RKO (cell line): ENCODE measurements at regions not wholly inside any gene's neighbourhood (a gene's known extent, or its start where the extent isn't known, plus 50 kb on each side); places are given as distances from the start of the nearest gene placed in this dataset.

Experiments
- DNase-seq: peaks from one replicate; pipeline ENCODE4 v3.0.0-alpha.2; 2016; ENCODE audit warnings: low spot score

DNA sequence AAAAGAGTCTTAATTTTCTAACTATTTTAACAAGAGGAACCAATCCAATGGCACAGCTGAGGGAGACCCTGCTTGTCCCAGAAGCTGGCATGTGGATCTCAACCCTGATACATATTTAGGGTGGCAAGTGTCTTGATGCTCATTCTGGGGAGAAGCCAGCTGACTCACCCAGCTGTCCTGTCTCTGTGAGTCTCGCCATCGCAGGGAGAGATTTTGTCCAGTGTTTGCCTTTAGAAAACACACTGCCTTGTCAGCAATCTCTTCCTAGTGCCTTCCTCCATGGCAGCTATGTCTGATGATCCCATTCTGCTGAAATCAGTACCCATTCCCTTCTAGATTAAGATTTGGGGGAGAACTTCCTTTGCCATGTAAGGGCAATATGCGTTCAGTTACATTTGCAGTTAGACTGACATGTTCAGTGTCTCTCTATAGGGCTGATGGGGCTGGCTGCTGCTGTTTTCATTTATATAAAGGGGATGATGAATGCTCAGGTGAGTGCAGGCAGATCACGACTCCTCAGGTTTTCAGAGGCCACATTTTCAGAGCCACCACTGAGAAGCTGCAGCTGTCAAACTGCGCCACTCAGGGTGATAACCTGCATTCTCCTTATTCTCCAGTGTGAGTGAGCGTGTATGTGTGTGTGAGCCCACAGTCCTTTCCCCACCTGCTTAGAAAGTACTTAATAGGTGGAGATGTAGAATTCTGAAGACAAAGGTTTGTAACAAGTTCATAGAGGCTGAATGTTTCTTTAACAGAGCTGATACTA, 217.0 kb downstream of the GAS1 start:
- DNase-seq, result no peak

DNA sequence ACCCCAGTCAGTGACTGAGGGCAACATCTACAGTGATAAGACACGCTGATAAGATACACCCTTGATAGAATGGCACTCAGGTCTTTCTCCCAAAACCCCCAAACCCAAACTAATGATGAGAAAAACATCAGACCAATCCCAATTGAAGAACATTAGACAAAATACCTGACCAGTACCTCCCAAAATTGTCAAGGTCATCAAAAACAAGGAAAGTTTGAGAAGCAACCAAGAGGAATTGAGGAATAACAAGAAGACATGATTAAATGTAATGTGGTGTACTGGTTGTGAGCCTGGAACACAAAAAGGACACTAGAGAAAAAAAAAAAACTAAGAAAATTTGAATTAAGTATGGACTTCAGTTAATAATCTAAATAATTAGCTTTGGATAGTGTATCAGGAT, 222.8 kb downstream of the GAS1 start:
- DNase-seq, result no peak

GRCh38 chr9:86723346-86723745, 224.0 kb downstream of the GAS1 start:
- no peak for DNase-seq

DNA sequence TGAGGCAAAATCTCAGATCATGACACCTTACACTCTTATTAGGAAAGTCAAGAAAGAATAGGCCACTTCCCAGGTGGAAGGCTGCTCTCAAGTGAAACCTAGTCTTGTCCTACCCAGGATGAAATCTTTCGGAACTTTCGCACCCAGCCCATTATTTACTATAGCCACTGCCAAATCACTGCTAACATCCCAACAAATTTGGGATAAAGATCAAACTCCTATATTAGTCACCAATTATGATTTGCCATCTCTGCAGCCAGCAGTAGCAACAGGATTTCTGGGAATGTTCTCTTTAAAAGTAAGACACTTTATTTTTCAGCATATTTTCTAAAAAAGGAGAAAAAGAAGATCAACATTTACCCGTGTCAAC, 224.6 kb downstream of the GAS1 start:
- no peak for DNase-seq

DNA sequence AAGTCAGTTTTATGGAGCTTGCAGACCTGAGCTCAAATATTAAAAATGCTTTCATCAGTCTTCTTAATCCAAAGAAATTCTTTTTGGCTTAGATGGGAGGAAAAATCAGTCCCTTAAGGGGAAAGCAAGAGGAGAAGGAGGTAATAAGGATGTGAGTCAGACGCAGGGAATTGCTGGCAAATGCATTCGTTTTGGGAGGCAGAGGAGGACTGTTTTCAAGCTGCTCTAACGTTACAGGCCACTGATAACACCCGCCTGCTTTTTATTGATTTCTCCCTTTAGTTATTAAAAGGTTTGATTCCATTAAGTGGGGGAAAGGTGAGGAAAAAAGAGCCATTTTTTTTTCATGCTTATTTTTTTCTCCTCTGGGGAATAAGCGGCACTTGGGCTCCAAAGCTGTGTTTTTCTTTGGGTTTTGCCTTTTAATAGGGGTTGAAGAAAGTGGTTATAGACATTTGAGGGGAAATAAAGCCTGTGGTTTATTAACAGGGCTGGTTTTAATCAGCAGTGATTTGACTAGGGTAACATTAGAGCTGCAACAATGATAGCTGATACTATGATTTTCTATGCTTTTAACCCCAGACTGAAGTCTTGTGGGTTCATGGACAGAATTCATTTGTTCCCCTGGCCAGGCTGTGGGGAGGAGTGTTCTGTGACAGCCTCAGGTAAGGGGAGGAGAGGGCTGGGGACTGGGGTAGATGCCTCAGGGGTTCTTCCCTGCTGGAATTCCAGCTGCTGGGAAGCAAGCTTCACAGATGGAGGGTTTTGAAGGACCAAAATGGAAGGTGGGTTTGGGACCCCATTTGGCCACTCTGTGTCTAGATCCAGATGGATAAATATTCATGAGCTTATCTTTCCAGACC, 225.2 kb downstream of the GAS1 start:
- peak; percentile 37 for DNase-seq

DNA sequence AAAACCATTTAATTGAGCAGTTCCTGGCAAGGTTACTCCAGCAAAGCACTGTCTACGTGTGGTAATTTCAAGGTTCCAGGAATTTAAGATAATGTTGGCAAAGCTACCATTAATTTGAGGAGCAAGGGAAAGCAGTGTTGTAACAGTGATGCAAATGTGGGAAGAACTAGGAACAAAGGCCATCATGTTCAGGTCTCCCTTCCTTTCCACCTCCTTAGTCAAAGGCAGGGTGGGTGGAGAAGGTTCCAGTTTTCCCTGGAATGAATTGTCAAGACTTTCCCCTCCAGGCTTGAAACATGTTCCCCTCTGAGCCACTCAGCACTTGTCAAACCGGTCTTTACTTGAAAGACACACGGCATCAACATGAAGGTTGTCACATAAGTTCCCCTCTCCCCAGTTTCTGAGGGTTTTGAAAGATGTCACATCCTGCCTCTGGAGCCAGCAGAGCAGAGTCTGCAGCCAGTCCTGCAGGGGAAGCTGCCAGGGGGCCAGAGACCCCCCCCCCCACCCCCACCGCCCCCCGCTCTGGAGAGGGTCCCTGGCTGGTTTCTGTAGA, 226.0 kb downstream of the GAS1 start:
- no peak for DNase-seq

DNA sequence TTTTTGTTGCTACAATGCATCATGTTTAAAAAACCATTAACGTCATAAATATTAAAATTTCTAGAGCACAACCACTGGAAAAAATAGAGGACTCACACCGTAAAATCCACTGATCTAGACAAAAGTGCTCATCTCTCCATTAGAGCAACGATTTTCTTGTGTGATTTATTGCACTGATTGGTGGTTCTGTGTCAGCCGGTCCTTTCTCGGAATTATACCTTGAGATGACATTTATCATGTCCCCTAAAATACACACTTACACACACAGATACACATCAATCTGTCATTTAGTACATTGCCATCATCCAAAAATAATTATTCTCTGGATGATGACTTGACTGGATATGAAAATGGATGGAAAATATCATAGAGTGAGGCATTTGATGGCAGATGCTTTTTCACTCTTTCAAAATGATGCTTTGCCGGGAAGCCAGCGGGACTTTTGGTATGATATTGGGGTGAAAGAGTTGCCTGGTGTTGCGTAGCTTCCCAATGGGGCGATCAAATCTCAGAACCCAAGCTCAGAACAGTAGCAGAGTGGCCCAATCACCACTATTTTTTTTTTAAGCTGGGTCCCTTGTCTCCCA, 226.6 kb downstream of the GAS1 start:
- DNase-seq, result no peak

DNA sequence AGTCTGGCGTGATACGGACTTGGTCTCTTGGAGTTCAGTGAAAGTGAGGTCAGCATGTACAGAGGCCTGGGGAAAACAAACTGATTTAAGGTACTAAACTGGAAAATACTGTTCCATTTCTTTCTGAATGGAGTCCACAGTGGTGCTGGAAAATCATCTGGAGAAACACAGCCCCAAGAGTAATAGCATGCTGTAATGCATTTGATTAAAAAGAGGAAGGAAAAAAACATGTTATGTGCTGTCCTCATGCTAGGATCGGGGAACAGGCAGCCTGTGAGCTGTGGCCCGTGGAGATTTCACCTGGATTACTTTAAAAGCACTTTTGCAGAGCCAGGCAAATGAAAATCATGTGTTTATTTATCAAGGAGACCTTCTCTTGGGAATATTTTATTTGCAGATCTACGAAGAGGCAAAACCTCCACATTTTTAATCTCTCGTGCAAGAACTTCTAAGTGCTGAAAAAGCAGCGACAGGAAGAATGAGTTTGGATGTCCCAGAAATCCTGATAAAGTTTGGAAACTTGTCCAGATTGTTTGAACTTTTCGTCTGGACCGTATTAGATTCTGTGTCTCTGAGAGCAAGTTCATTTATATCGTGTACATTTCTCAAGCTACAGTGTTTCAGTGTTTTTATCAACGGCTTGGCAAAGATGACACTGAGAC, 228.8 kb downstream of the GAS1 start:
- DNase-seq, result no peak

- no peak for DNase-seq
These were observed 230.9 kb downstream of the GAS1 start for GRCh38 chr9:86716326-86716922.

- DNase-seq, result no peak
These were observed 232.3 kb downstream of the GAS1 start for GRCh38 chr9:86714999-86715398.

DNA sequence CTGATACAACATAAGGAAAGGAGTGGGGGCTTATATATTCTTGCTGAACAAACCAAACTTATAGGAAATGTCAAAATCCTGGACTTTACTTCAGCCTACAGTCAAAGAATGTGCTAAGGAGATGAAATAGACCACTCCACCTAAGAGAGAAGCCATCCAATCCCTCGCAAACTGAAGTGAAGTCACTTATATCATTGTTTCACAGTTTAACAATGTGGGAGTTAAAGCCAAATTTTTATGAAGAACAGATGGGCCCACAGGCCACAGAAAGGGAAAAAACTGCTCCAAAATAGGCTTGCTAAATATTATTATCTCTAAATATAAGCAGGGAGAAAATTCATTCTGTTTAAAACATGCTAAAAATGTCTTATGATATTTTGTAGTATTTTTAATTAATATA, 233.3 kb downstream of the GAS1 start:
- no peak for DNase-seq

DNA sequence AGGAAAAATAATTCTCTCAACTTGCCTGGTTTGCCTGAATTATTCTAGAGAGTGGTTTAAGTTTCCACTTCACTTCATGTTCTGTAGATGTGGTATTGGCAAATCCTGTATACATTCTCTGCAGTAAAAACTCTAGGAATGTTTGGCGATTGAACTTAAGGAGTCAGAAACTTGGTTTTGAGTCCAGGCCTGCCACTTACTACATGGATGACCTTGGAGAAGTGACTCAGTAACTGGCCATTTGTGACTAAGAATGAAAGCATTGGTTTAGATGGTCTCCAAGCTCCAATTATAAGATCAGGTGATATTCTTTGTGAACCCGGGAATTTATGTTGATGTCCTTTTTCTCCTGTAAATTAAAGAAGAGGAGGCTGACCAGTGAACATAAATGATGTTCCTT, 233.8 kb downstream of the GAS1 start:
- DNase-seq, result no peak

- DNase-seq, result no peak
These were observed 238.1 kb downstream of the GAS1 start for GRCh38 chr9:86708918-86709835.

- DNase-seq, result no peak
These were observed 239.3 kb downstream of the GAS1 start for GRCh38 chr9:86707932-86708510.

- DNase-seq, result no peak
These were observed 240.9 kb downstream of the GAS1 start for GRCh38 chr9:86706391-86706790.

DNA sequence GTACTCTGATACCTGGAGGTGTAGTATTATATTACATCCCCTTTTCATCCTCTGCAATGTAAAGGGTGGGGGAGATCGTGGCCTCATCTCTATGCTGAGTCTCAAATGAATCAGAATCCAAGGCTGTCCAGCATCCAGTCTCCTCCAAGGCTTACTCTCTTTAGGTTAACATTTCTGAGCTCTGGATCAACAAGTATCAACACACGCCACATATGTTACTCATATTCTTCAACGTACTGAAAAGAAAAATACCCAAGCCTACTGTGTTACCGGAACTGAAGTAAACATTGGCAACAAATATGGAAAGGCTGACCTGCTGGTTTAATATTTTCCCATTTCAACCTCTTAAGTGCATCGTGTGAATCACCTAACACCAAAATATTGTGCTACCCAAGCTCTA, 241.8 kb downstream of the GAS1 start:
- DNase-seq, result no peak

DNA sequence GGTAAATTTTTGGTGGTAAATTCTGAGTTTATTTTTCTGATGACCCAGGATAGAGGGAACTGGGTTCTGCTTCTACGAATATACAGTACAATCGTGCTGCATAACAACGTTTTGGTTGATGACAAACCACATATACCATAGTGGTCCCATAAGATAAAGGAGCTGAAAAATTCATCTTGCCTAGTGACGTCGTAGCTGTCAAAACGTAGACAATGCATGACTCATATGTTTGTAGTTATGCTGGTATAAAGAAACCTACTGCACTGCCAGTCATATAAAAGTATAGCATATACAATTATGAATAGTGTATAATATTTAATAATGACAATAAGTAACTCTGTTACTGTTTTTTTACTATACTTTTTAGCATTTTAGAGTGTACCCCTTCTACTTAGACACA, 244.0 kb downstream of the GAS1 start:
- no peak for DNase-seq

- no peak for DNase-seq
These were observed 246.7 kb downstream of the GAS1 start for GRCh38 chr9:86700629-86701028.

- DNase-seq, result no peak
These were observed 249.3 kb downstream of the GAS1 start for GRCh38 chr9:86697999-86698398.

GRCh38 chr9:86697213-86697612, 250.1 kb downstream of the GAS1 start:
- no peak for DNase-seq
